ENCODE measurements at regions not wholly inside any gene's neighbourhood (a gene's known extent, or its start where the extent isn't known, plus 50 kb on each side); places are given as distances from the start of the nearest gene placed in this dataset.

DNA sequence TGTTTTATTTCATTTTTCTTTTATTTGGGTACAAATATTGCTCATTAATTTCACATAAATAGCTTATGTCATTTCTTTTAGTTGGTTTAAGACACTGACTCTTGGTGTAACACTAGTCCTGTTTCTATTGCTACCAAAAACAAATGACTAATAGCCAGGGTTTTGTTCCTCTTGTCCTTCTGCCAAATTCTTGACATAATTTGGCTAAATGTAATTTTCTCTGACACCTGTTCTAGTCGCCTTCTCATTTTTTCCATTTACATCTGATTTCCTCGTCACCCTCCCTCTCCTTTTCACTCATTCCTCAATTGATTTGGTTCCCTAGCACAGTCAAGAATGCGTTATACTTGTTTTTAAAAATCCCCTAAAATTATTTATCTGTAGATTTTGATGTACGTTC is 1718.7 kb downstream of the EFNB2 start:
- DNase-seq = no peak
- intact Hi-C loops (cut with DNase I) = no loop called here
- no peaks in the 10 kb centered on the region for H3K36me3 ChIP-seq
- TF ChIP-seq, protein P1, sequence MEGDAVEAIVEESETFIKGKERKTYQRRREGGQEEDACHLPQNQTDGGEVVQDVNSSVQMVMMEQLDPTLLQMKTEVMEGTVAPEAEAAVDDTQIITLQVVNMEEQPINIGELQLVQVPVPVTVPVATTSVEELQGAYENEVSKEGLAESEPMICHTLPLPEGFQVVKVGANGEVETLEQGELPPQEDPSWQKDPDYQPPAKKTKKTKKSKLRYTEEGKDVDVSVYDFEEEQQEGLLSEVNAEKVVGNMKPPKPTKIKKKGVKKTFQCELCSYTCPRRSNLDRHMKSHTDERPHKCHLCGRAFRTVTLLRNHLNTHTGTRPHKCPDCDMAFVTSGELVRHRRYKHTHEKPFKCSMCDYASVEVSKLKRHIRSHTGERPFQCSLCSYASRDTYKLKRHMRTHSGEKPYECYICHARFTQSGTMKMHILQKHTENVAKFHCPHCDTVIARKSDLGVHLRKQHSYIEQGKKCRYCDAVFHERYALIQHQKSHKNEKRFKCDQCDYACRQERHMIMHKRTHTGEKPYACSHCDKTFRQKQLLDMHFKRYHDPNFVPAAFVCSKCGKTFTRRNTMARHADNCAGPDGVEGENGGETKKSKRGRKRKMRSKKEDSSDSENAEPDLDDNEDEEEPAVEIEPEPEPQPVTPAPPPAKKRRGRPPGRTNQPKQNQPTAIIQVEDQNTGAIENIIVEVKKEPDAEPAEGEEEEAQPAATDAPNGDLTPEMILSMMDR (IDR thresholded peaks at IDR 0.05) = no peak
- H3K27me3 ChIP-seq = no peaks in the 10 kb centered on the region
- H3K9me3 ChIP-seq = no peaks in the 10 kb centered on the region
- H3K4me3 ChIP-seq = no peak overlapping the region
- no peak overlapping the region for H3K27ac ChIP-seq
- no peaks in the 10 kb centered on the region for H3K4me1 ChIP-seq
- ATAC-seq = no peak
- 79 to 82% methylated on average over 4 of the region's 4 CpGs for WGBS, 2 donors

DNA sequence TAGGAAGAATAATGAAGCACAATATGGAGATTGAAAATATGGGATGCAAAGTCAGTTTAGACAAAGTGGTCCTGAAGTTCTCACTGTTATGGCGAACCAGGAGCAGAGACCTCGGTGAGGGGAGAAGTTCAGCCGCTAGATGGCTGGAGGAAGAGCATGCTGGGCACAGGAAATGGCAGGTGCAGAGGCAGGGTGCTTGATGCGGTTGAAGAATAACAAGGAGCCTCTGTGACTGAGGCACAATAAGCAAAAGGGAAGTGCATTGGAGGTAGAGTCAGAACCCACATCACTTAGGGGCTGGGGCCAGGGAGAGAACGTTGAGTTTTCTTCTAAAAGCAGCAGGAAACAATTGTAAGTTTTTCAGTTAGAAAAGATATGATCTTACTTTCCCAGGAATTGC is 1725.2 kb downstream of the EFNB2 start:
- 76% methylated on average over 5 of the region's 5 CpGs for WGBS, 2 donors
- no peak overlapping the region for H3K27ac ChIP-seq
- TF ChIP-seq, protein P1 (IDR thresholded peaks at IDR 0.05) = no peak
- intact Hi-C loops (cut with DNase I) = no loop called here
- DNase-seq = no peak
- no peaks in the 10 kb centered on the region for H3K36me3 ChIP-seq
- no peak overlapping the region for H3K4me3 ChIP-seq
- ATAC-seq = no peak
- H3K9me3 ChIP-seq = no peaks in the 10 kb centered on the region
- H3K4me1 ChIP-seq = no peaks in the 10 kb centered on the region
- no peaks in the 10 kb centered on the region for H3K27me3 ChIP-seq

DNA sequence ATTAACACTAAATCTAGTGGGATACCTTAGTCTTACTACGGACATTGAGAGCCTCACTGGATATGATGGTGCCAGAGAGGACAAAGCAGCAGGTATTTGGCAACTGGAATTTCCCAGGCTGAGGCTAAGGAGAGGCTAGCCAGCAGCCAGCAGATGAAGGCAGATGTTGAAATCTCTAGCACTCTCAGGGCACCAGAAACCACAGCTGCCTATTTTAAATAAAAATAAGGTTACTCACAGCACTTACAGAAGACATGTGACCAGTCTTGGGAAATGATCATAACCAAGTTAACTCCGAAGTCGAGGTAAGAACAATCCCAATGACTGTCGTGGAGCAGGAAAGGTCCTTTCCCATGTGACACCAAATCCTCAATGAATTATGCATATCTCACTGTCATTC is 1726.0 kb downstream of the EFNB2 start:
- no peaks in the 10 kb centered on the region for H3K36me3 ChIP-seq
- no peaks in the 10 kb centered on the region for H3K9me3 ChIP-seq
- 83 to 89% methylated on average over 4 of the region's 4 CpGs for WGBS, 2 donors
- DNase-seq = no peak
- no peak overlapping the region for H3K4me3 ChIP-seq
- intact Hi-C loops (cut with DNase I) = no loop called here
- TF ChIP-seq, protein P1 (IDR thresholded peaks at IDR 0.05) = no peak
- no peaks in the 10 kb centered on the region for H3K27me3 ChIP-seq
- no peaks in the 10 kb centered on the region for H3K4me1 ChIP-seq
- no peak overlapping the region for H3K27ac ChIP-seq
- ATAC-seq = no peak

DNA sequence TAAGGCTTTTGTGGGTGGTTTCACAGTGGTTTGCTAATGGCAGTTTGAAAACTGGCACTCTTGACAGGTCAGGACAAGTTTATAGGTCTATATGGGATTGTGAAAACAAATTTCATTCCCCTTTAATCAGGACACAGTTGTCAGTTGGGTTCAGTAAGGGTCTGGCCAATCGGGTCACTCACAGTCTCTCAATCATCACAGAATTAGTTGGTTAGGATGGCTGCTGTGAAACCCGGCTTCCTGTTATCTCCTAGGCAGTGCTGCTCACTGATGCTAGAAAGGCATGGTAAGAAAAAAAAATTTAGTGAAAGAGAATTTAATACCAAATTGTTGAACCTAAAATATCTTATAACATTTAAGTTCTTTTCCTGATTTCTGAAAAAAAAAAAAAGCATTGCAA is 1730.1 kb downstream of the EFNB2 start:
- no peaks in the 10 kb centered on the region for H3K27me3 ChIP-seq

More for the DNA sequence above, 1730.1 kb downstream of the EFNB2 start:
- DNase-seq = no peak
- H3K27ac ChIP-seq = no peak overlapping the region
- intact Hi-C loops (cut with DNase I) = no loop called here
- H3K4me1 ChIP-seq = no peaks in the 10 kb centered on the region
- no peak overlapping the region for H3K4me3 ChIP-seq
- H3K36me3 ChIP-seq = no peaks in the 10 kb centered on the region
- WGBS, 2 donors = 79 to 82% methylated on average over 2 of the region's 2 CpGs
- TF ChIP-seq, protein P1 (IDR thresholded peaks at IDR 0.05) = no peak
- H3K9me3 ChIP-seq = no peaks in the 10 kb centered on the region
- no peak for ATAC-seq
